GM12878 (cell line): ENCODE measurements at regions not wholly inside any gene's neighbourhood (a gene's known extent, or its start where the extent isn't known, plus 50 kb on each side); places are given as distances from the start of the nearest gene placed in this dataset.

Experiments used
- ATF2 ChIP-seq: IDR thresholded peaks from 2 replicates; pipeline ENCODE4 v1.6.1; 2012; ENCODE audit warnings: low read length, inconsistent platforms
- CREM ChIP-seq: IDR thresholded peaks from 2 replicates; pipeline ENCODE4 v1.6.1; 2014; ENCODE audit warnings: antibody characterized with exemption, low read depth
- CTCF ChIP-seq, 3 experiments: IDR thresholded peaks in 2 of 3; conservative IDR thresholded peaks in 1 of 3; 2 replicates each; pipeline ENCODE4 v1.5.1; 2011; ENCODE audit warnings: low read depth in 3 of 3, low read length in 3 of 3, mild to moderate bottlenecking in 3 of 3, control low read depth in 2 of 3, moderate library complexity in 2 of 3, inconsistent platforms in 1 of 3, mixed read lengths in 1 of 3; ENCODE audit not compliant: control insufficient read depth in 2 of 3, insufficient read depth in 1 of 3; ENCODE audit errors: extremely low read depth in 1 of 3
- EGR1 ChIP-seq, 2 experiments: IDR thresholded peaks; 1 replicate in 1 of 2; 2 replicates in 1 of 2; pipeline ENCODE4 v1.6.1; 2011 to 2012; ENCODE audit warnings: low read depth in 2 of 2, low read length in 2 of 2, borderline replicate concordance in 1 of 2, mild to moderate bottlenecking in 1 of 2, moderate library complexity in 1 of 2
- ETV6 ChIP-seq, 2 experiments: fragments of 450-650 bp in 1 of 2; IDR thresholded peaks in 1 of 2; conservative IDR thresholded peaks in 1 of 2; 2 replicates each; pipeline ENCODE4 v1.6.1; 2014; ENCODE audit warnings: antibody characterized with exemption in 1 of 2, borderline replicate concordance in 1 of 2, low read depth in 1 of 2, mild to moderate bottlenecking in 1 of 2, moderate library complexity in 1 of 2
- JUND ChIP-seq: IDR thresholded peaks from 2 replicates; pipeline ENCODE4 v1.6.1; 2012; ENCODE audit warnings: low read depth, mild to moderate bottlenecking, low read length, improper control_type of control experiment, moderate library complexity
- POLR2A ChIP-seq: IDR thresholded peaks from 2 replicates; pipeline ENCODE4 v1.6.1; 2011; ENCODE audit warnings: low read depth, mild to moderate bottlenecking, low read length
- POLR2AphosphoS2 ChIP-seq: IDR thresholded peaks from 2 replicates; pipeline ENCODE4 v1.6.1; 2011; ENCODE audit warnings: low read depth, mild to moderate bottlenecking, low read length, improper control_type of control experiment, moderate library complexity
- PRDM15 ChIP-seq: fragments of 450-650 bp; formaldehyde crosslinking; IDR thresholded peaks from 2 replicates; pipeline ENCODE4 v1.4.0; 2020; ENCODE audit warnings: mild to moderate bottlenecking, moderate library complexity
- SUZ12 ChIP-seq: fragments of 200-600 bp; sonication (generic); IDR thresholded peaks from one replicate; pipeline ENCODE4 v1.6.1; 2018; ENCODE audit warnings: antibody characterized with exemption, mild to moderate bottlenecking; ENCODE audit not compliant: unreplicated experiment
- USF1 ChIP-seq: IDR thresholded peaks from 2 replicates; pipeline ENCODE4 v1.6.1; 2011; ENCODE audit warnings: borderline replicate concordance, low read depth, mild to moderate bottlenecking, moderate library complexity, mixed read lengths, low read length; ENCODE audit not compliant: insufficient read depth; ENCODE audit errors: extremely low read length

- TF ChIP-seq POLR2A, result no peak
- TF ChIP-seq EGR1 (IDR thresholded peaks at IDR 0.05; ENCODE audit: borderline replicate concordance in 1 of 2, low read depth in 2 of 2, low read length in 2 of 2), result no peak
- no peak for TF ChIP-seq CTCF (IDR thresholded peaks at IDR 0.05 in 2 of 3, conservative IDR thresholded peaks at IDR 0.05 in 1 of 3; ENCODE audit: control insufficient read depth in 2 of 3, extremely low read depth in 1 of 3, insufficient read depth in 1 of 3, low read depth in 3 of 3, low read length in 3 of 3)
- TF ChIP-seq PRDM15 (CRISPR knock-in tag), result no peak
- TF ChIP-seq CREM, result no peak
- no peak for TF ChIP-seq ATF2
- no peak for TF ChIP-seq JUND
- TF ChIP-seq USF1, result no peak
- no peak for TF ChIP-seq POLR2AphosphoS2
- TF ChIP-seq SUZ12, result no peak
- no peak for TF ChIP-seq ETV6 (conservative IDR thresholded peaks at IDR 0.05 in 1 of 2, IDR thresholded peaks at IDR 0.05 in 1 of 2; ENCODE audit: borderline replicate concordance in 1 of 2, low read depth in 1 of 2)
Observed at GRCh38 chr17:77386502-77387192, 245.9 kb downstream of the SEC14L1 start.
